NCI-H345 treated with DMSO at 0.1 percent for 48 hours (cell line): ENCODE measurements at regions not wholly inside any gene's neighbourhood (a gene's known extent, or its start where the extent isn't known, plus 50 kb on each side); places are given as distances from the start of the nearest gene placed in this dataset.

ENCODE experiments used
- DNase-seq: peaks from one replicate; lab custom pipeline; 2025; ENCODE audit not compliant: unreplicated experiment; lab: John Stamatoyannopoulos, UW

DNA sequence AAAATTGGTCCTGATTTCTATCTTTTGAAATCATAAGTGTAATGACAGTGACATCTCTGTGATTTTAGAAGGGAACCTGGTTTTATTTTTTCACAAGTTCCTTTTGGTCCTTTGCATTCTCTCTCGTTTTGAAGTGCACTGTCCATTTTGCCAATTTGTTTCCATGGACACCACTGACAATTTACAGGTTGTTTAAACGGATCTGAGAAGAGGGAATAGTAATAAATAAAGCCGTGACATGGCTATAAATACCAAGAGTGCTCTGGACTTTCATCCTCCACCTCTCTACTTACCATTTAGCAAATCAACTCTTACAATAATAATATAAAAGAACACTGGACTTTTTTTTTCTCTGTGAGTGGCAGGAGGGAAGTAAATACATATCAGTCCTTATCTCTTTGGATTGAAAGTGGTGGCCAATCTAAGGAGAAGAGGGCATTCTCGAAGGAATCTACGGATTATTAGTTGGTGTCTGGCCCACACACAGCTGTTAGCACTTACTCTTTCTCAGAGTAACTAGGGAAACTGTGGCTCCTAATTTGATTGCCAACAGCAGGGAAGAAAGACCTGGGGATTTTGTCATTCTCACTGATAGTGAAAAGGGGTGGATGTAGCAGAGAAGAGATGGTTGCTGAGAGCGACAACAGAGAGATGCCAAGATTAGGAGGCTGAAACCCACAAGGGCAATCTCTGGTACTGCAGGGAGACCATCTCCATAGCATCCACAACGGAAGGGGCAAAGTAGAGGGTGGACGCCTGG is 108.7 kb upstream of the FSHR start:
- DNase-seq = no peak

- DNase-seq = no peak
These were observed 107.5 kb upstream of the FSHR start for GRCh38 chr2:49261781-49262180.

DNA sequence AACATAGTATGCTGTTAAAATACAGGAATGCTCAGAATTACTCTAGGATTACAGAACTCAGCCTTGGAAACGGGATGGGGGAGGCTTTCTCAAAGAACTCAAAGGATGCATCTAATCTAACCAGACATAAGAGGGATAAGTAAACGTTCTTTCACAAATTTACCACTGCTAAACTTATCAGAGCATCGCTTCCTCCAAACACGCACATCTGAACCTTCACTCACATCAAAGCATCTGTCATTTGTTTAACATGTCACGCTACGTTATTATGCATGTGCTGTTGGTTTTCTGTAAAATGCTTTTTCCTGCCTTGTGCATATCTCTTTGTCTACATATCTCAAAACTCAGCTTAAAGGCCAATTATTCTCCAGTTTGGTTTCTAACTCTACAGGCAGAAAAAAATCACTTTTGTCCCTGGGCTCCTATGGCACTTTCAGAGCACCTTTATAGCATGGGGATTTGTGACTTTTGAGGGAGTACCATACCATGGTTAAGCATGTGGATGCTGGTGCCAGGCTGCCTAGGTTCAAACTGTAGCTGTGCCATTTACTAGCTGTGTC is 106.7 kb upstream of the FSHR start:
- DNase-seq = no peak

DNA sequence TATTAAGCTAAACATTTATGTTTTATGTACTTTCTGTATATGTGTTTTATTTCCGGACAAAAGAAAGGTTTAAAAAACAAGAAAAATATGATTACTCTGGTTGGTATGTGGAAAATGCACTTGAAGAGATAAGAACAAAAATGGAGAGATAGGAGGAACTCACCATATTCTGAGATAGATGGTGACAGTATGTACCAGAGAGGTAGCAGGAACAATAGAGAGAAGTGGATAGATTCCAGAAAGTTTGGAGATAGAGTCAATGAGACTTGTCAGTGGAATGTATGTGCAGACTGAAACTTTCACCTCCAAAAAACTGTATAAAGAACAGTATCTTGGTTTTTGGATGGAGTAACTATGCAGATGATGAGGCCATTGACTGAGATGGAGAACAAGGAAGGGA is 105.6 kb upstream of the FSHR start:
- DNase-seq = no peak

DNA sequence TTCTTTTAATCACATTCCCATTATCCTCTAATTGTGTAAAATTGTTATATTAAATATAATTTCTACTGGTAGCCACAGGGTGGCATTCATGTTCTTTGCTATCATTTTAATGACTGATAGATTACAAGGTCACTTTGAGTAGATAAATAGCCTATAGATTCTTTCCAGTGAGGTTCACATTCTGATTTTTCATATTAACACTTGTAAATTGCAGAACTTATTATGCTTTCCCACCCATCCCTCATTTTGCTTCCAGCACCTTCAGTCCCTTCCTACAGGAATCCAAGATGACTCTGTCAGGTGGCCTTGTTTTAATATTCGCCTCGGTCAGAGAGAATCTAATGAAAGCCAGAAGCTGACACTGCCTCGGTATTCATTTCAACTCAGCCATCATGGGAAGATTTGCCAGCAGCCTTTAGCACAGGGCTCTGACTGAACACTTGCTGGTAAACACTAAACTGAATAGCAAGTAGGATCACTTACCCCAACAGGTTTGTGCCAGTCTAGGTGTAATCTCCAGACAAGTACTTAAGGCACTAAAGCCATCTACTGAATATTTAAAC is 101.2 kb upstream of the FSHR start:
- no peak for DNase-seq

- no peak for DNase-seq
These were observed 100.1 kb upstream of the FSHR start for GRCh38 chr2:49254401-49254800.

DNA sequence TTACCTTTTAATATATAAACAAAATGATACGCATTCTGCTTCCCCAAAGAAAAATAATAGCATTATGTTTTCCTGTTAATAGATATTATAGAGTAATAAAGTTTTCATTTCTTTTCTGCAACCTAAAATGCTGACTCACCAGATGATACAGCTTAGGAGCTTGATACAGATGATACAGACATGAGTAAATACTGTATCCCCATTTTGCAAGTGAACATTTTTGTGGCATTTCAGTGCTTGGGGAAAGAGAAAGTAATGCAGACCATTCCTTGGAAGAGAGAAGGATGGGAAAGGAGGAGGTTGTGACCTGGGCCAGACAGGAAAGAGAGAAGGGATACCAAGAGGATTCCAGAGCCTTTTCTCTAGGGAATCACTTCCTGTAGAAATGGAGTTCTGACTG is 97.5 kb upstream of the FSHR start:
- no peak for DNase-seq

DNA sequence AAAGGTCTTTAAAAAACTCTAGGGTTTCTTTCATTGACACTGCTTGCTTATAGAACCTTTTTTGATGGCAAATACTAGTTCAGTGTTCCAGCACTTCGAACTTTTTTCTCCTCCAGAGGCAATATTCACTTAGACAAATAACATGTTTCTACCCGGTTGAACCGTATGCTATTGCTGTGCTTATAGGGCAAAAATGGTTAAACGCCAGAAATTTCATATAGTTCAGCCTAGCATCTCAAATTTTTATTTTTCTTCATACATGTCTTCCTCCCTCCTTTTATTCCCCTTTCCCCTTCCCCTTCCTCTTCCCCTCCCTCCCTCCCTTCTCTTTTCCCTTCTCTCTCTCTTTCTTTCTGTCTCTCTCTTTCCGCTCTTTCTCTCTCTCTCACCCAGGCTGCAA is 96.9 kb upstream of the FSHR start:
- DNase-seq = no peak

- DNase-seq = no peak
These were observed 94.2 kb upstream of the FSHR start for GRCh38 chr2:49248506-49248905.

DNA sequence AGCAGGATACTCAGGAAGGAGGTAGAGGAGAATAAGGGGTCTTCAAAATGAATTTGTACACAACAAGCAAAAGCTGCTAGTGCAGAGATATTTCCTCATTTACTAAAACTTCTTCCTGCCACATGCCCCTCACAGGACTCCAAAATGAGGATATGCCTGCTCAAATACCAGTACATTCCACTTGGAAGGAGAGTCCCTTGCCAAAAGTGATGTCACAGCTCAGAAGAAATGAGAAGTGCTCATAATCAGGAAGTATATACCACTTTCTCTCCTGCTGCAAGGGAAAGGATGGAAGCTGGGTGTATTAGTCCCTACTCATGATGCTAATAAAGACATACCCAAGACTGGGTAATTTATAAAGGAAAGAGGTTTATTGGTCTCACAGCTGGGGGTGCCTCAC is 87.7 kb upstream of the FSHR start:
- no peak for DNase-seq

GRCh38 chr2:49241501-49241900 is 87.2 kb upstream of the FSHR start:
- DNase-seq = no peak

GRCh38 chr2:49240608-49241007 is 86.3 kb upstream of the FSHR start:
- DNase-seq = no peak

DNA sequence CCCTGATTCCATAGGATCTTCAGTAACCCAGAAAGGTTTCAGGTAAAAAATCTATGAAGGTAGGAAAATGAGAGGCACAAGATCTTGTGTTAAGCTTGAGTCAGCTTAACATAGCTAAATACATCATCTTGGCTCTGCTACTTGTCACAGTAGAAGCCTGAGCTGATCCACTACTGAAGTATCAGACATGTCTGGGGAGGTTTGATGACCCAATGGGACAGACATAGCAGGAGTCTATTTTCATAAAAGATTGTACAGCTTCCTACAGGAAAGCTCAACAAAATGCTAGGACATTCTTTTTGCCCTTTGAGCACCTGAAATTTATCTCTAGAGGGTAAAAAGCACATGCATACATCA is 84.3 kb upstream of the FSHR start:
- no peak for DNase-seq

GRCh38 chr2:49237867-49238603 is 83.7 kb upstream of the FSHR start:
- no peak for DNase-seq

GRCh38 chr2:49236316-49236715 is 82.0 kb upstream of the FSHR start:
- no peak for DNase-seq

DNA sequence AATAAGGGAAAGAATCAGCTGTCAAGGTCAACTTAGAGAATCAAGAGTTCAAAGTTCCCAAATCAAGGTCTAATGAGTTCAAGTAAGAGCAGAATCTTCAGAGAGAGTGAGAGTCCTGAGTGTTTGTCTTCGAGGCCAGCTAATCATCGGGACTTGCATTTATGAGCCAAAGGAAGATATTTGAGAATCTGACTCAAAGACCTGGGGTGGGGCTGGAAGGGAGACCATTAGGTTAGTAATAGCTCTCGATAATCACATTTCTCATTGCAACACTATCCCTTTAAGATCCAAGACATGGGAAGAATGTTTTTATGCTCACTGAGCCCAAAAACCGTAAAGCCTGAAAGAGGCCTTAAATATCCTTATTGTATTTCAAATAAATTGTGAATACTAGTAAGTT is 72.0 kb upstream of the FSHR start:
- DNase-seq = no peak

DNA sequence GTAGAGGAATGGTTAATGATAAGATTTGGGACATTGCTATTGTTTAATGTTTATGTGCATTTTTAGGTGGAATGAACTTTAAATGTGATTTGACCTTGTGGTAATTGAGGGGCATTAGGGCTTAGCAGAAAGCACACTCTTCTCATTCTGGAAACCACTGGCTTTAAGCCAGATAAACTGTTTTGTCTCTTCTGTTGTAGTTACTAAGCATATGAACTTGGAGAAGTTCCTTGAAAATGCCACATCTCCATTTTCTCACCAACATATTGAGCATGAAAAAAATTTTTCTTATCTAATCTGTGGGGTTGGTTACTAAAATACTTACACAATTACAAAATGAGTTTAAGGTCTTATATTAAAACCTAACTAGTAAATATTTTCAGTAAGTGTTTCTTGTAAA is 70.8 kb upstream of the FSHR start:
- DNase-seq = no peak

DNA sequence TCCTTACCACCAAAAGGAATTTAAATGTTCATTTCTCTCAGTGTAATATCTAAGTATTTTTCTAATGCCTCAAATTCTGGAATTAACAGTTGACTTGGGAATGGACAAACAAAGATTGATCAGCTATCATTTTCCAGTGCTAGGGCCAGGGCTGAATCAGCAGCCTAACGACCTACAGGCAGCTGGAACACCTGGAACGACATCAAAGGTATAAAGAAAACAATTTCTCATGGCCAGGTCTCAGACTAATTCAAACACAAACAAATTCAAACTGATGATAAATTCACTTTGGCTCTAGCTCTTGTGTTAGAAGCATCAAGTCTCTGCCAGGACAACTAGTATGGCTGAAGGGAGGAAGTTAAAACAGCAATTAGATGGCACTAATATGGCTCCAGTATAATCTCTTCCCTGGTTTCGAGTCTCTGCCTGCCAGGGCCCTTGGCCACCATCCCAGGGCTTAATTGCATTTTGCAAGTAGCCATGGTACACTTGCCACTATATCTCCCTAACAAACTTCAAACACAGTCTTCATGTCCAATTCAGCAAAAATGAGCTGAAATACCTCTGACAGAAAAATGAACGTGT is 70.2 kb upstream of the FSHR start:
- no peak for DNase-seq

- DNase-seq = no peak
These were observed 68.7 kb upstream of the FSHR start for GRCh38 chr2:49222975-49223528.

DNA sequence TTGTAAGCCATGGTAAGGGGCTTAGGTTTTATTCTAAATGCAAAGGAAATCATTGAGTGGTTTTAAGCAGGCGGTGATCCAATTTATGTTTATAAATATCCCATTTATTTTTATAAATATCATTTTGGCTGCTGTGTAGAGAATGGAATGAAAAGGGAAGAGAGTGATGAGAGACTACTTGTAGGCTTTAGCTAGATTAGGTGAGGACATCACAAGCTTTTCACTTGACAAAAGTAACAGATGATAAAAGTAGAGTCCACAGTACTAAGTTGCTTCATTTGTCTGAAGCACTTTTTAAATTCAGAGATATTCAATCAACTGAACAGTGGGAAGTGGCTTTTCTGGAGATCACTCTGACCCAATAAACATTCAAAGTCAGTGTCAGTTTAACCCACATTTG is 65.4 kb upstream of the FSHR start:
- no peak for DNase-seq

- no peak for DNase-seq
These were observed 55.9 kb upstream of the FSHR start for GRCh38 chr2:49210191-49210590.

- DNase-seq = no peak
These were observed 52.9 kb upstream of the FSHR start for GRCh38 chr2:49207204-49207603.
